ENCODE measurements at regions not wholly inside any gene's neighbourhood (a gene's known extent, or its start where the extent isn't known, plus 50 kb on each side); places are given as distances from the start of the nearest gene placed in this dataset. TPM values are rescaled to one million over a fixed set of nuclear protein-coding genes. Genes with fewer than 3 reads are reported as not detected.

GRCh38 chr14:66403183-66403582 is 83.0 kb upstream of the CCDC196 start:
- DNase-seq (ENCODE audit: low spot score): peak; percentile 36

GRCh38 chr14:66404051-66404545 is 82.1 kb upstream of the CCDC196 start:
- DNase-seq (ENCODE audit: low spot score): no peak

GRCh38 chr14:66405158-66405557 is 81.0 kb upstream of the CCDC196 start:
- DNase-seq (ENCODE audit: low spot score): no peak

- DNase-seq (ENCODE audit: low spot score): no peak
These were observed 72.3 kb upstream of the CCDC196 start for GRCh38 chr14:66413901-66414300.

GRCh38 chr14:66414511-66414910 is 71.7 kb upstream of the CCDC196 start:
- no peak for DNase-seq (ENCODE audit: low spot score)

GRCh38 chr14:66420251-66421006 is 65.7 kb upstream of the CCDC196 start:
- DNase-seq (ENCODE audit: low spot score): no peak

GRCh38 chr14:66421990-66422946 is 63.9 kb upstream of the CCDC196 start:
- DNase-seq (ENCODE audit: low spot score): no peak

GRCh38 chr14:66425402-66425801 is 60.8 kb upstream of the CCDC196 start:
- DNase-seq (ENCODE audit: low spot score): no peak

- no peak for DNase-seq (ENCODE audit: low spot score)
These were observed 59.7 kb upstream of the CCDC196 start for GRCh38 chr14:66426451-66426850.

- DNase-seq (ENCODE audit: low spot score): no peak
These were observed 53.8 kb upstream of the CCDC196 start for GRCh38 chr14:66432334-66432733.

- DNase-seq (ENCODE audit: low spot score): no peak
These were observed 51.7 kb upstream of the CCDC196 start for GRCh38 chr14:66434464-66434863.

GRCh38 chr14:66435683-66436082 is 50.5 kb upstream of the CCDC196 start:
- DNase-seq (ENCODE audit: low spot score): no peak

Small RNA genes lying in the stretch of these regions (small RNA-seq; reads per million reads assigned to genes)
- not detected for gene RF00019
